ENCODE measurements at regions not wholly inside any gene's neighbourhood (a gene's known extent, or its start where the extent isn't known, plus 50 kb on each side); places are given as distances from the start of the nearest gene placed in this dataset.

GRCh38 chr4:189302719-189303118, 638.0 kb upstream of the FRG1 start:
- no peak for DNase-seq (ENCODE audit: extremely low read depth, low read depth)

- no peak for DNase-seq (ENCODE audit: extremely low read depth, low read depth)
Measured at GRCh38 chr4:189304167-189304566, 636.5 kb upstream of the FRG1 start.

- DNase-seq (ENCODE audit: extremely low read depth, low read depth) = no peak
Measured at GRCh38 chr4:189304809-189305208, 635.9 kb upstream of the FRG1 start.

- no peak for DNase-seq (ENCODE audit: extremely low read depth, low read depth)
Measured at GRCh38 chr4:189305500-189305899, 635.2 kb upstream of the FRG1 start.

- DNase-seq (ENCODE audit: extremely low read depth, low read depth) = no peak
Measured at GRCh38 chr4:189311251-189311650, 629.4 kb upstream of the FRG1 start.

GRCh38 chr4:189313064-189313463, 627.6 kb upstream of the FRG1 start:
- no peak for DNase-seq (ENCODE audit: extremely low read depth, low read depth)

GRCh38 chr4:189313861-189314513, 626.7 kb upstream of the FRG1 start:
- no peak for DNase-seq (ENCODE audit: extremely low read depth, low read depth)

GRCh38 chr4:189322426-189322825, 618.2 kb upstream of the FRG1 start:
- DNase-seq (ENCODE audit: extremely low read depth, low read depth) = no peak

- DNase-seq (ENCODE audit: extremely low read depth, low read depth) = no peak
Measured at GRCh38 chr4:189341881-189342280, 598.8 kb upstream of the FRG1 start.

GRCh38 chr4:189355590-189355989, 585.1 kb upstream of the FRG1 start:
- DNase-seq (ENCODE audit: extremely low read depth, low read depth) = no peak

GRCh38 chr4:189362364-189362763, 578.3 kb upstream of the FRG1 start:
- DNase-seq (ENCODE audit: extremely low read depth, low read depth) = no peak

- no peak for DNase-seq (ENCODE audit: extremely low read depth, low read depth)
Measured at GRCh38 chr4:189364032-189364449, 576.6 kb upstream of the FRG1 start.

GRCh38 chr4:189365451-189365850, 575.2 kb upstream of the FRG1 start:
- DNase-seq (ENCODE audit: extremely low read depth, low read depth) = no peak

- no peak for DNase-seq (ENCODE audit: extremely low read depth, low read depth)
Measured at GRCh38 chr4:189367832-189368231, 572.8 kb upstream of the FRG1 start.

- no peak for DNase-seq (ENCODE audit: extremely low read depth, low read depth)
Measured at GRCh38 chr4:189374176-189374575, 566.5 kb upstream of the FRG1 start.

GRCh38 chr4:189376901-189377300, 563.8 kb upstream of the FRG1 start:
- no peak for DNase-seq (ENCODE audit: extremely low read depth, low read depth)

GRCh38 chr4:189377569-189377968, 563.1 kb upstream of the FRG1 start:
- no peak for DNase-seq (ENCODE audit: extremely low read depth, low read depth)

GRCh38 chr4:189385098-189385497, 555.6 kb upstream of the FRG1 start:
- DNase-seq (ENCODE audit: extremely low read depth, low read depth) = no peak

- DNase-seq (ENCODE audit: extremely low read depth, low read depth) = no peak
Measured at GRCh38 chr4:189385579-189385978, 555.1 kb upstream of the FRG1 start.

- no peak for DNase-seq (ENCODE audit: extremely low read depth, low read depth)
Measured at GRCh38 chr4:189396435-189396834, 544.2 kb upstream of the FRG1 start.

- DNase-seq (ENCODE audit: extremely low read depth, low read depth) = no peak
Measured at GRCh38 chr4:189404271-189404670, 536.4 kb upstream of the FRG1 start.

GRCh38 chr4:189409158-189409557, 531.5 kb upstream of the FRG1 start:
- no peak for DNase-seq (ENCODE audit: extremely low read depth, low read depth)

GRCh38 chr4:189414021-189414420, 526.7 kb upstream of the FRG1 start:
- DNase-seq (ENCODE audit: extremely low read depth, low read depth) = no peak

All from NCI-H460 (cell line).